Activated naive CD4-positive, alpha-beta T cell treated with anti-CD3 and anti-CD28 coated beads for 36 hours (primary cell): ENCODE measurements at regions not wholly inside any gene's neighbourhood (a gene's known extent, or its start where the extent isn't known, plus 50 kb on each side); places are given as distances from the start of the nearest gene placed in this dataset.

Experiments
- CTCF ChIA-PET: fragments of 350-600 bp; sonication (Branson Sonifier 250); formaldehyde crosslinking; loops from one replicate; lab custom pipeline; 2021; ENCODE audit warnings: antibody characterized with exemption; lab: Charles Lee
- DNase-seq: peaks from one replicate; pipeline ENCODE4 v3.0.0-alpha.2; 2020
- H3K27ac Mint-ChIP-seq: one replicate; pipeline ENCODE4 v1.8.0; 2021; ENCODE audit warnings: mild to moderate bottlenecking, mixed read lengths
- H3K27me3 Mint-ChIP-seq: one replicate; pipeline ENCODE4 v1.8.0; 2021; ENCODE audit warnings: low read depth, mixed read lengths
- H3K36me3 Mint-ChIP-seq: one replicate; pipeline ENCODE4 v1.8.0; 2021; ENCODE audit warnings: low read depth, mixed read lengths
- H3K4me1 Mint-ChIP-seq: one replicate; pipeline ENCODE4 v1.8.0; 2021; ENCODE audit warnings: low read depth, mixed read lengths
- H3K4me3 Mint-ChIP-seq: one replicate; pipeline ENCODE4 v1.8.0; 2021; ENCODE audit warnings: mild to moderate bottlenecking, moderate library complexity, mixed read lengths
- H3K9me3 Mint-ChIP-seq: one replicate; pipeline ENCODE4 v1.8.0; 2021; ENCODE audit warnings: mixed read lengths
- intact Hi-C: fragments of 100-400 bp; cut with micrococcal nuclease; formaldehyde crosslinking; loops from one replicate; pipeline ENCODE4 v1.15.1; 2023

GRCh38 chr2:239710953-239711861 lies 310.4 kb upstream of the HDAC4 start:
- H3K9me3 Mint-ChIP-seq = peaks cover 25% of the 10 kb centered on the region
- CTCF ChIA-PET = interaction anchor here (0.6 kb wide), 1 partner anchor 106 kb away, joined by 3 read pairs; no protein-coding TSS in a partner anchor
- DNase-seq = no peak
- intact Hi-C loops = no loop called here
- H3K27ac Mint-ChIP-seq = no peak overlapping the region
- peaks cover 17% of the 10 kb centered on the region for H3K27me3 Mint-ChIP-seq
- no peak overlapping the region for H3K4me3 Mint-ChIP-seq
- H3K36me3 Mint-ChIP-seq = peaks cover 3% of the 10 kb centered on the region
- no peaks in the 10 kb centered on the region for H3K4me1 Mint-ChIP-seq

- Mint-ChIP-seq H3K27me3 (peaks cover 16% of the 10 kb centered on the region), H3K4me3 (no peak overlapping the region), H3K9me3 (peaks cover 2% of the 10 kb centered on the region), H3K36me3 (no peaks in the 10 kb centered on the region), H3K4me1 (no peaks in the 10 kb centered on the region), H3K27ac (no peak overlapping the region)
- CTCF ChIA-PET = interaction anchor here (0.6 to 0.7 kb wide), 2 partner anchors 154 to 173 kb away, joined by 3 to 4 read pairs; no protein-coding TSS in a partner anchor
- intact Hi-C loops = no loop called here
- DNase-seq = no peak
These were observed 305.5 kb upstream of the HDAC4 start for GRCh38 chr2:239706367-239706766.

DNA sequence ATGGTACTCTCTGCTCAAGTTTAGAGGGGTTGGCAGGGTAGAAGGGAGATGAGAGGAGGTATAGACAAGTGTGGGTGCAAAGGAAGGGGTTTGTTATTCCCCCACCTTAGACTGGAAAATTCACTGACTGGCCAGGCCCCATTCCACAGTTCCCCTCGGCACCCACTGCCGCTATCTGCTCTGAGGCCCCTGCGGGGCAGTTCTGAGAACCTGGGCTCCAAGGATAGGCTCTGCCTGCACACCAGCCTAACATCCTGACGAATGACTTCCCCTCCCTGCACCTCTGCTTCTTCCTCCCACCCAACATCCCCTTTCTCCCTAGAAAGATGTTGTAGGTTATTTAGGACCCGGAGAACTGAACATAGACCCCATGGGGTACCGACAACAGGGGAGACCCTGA lies 303.9 kb upstream of the HDAC4 start:
- Mint-ChIP-seq H3K4me1 (no peaks in the 10 kb centered on the region), H3K4me3 (no peak overlapping the region), H3K36me3 (no peaks in the 10 kb centered on the region), H3K27ac (no peak overlapping the region), H3K27me3 (peaks cover 12% of the 10 kb centered on the region), H3K9me3 (peaks cover 2% of the 10 kb centered on the region)
- no peak for DNase-seq
- intact Hi-C loops = no loop called here
- CTCF ChIA-PET = no interaction called here

- Mint-ChIP-seq H3K27me3 (peaks cover 10% of the 10 kb centered on the region), H3K36me3 (no peaks in the 10 kb centered on the region), H3K9me3 (no peaks in the 10 kb centered on the region), H3K4me3 (no peak overlapping the region), H3K4me1 (no peaks in the 10 kb centered on the region), H3K27ac (no peak overlapping the region)
- CTCF ChIA-PET = no interaction called here
- intact Hi-C loops = no loop called here
- DNase-seq = no peak
These were observed 303.0 kb upstream of the HDAC4 start for GRCh38 chr2:239703834-239704233.

GRCh38 chr2:239700686-239701345 lies 300.0 kb upstream of the HDAC4 start:
- DNase-seq = no peak
- Mint-ChIP-seq H3K9me3 (no peaks in the 10 kb centered on the region), H3K36me3 (no peaks in the 10 kb centered on the region), H3K4me3 (no peak overlapping the region), H3K4me1 (no peaks in the 10 kb centered on the region), H3K27me3 (peaks cover 4% of the 10 kb centered on the region), H3K27ac (no peak overlapping the region)
- intact Hi-C loops = no loop called here
- CTCF ChIA-PET = no interaction called here

GRCh38 chr2:239697399-239698164 lies 296.8 kb upstream of the HDAC4 start:
- Mint-ChIP-seq H3K4me3 (no peak overlapping the region), H3K9me3 (no peaks in the 10 kb centered on the region), H3K27ac (no peak overlapping the region), H3K27me3 (no peaks in the 10 kb centered on the region), H3K4me1 (no peaks in the 10 kb centered on the region), H3K36me3 (no peaks in the 10 kb centered on the region)
- intact Hi-C loops = no loop called here
- CTCF ChIA-PET = interaction anchor here (0.7 kb wide), 1 partner anchor 662 kb away, joined by 3 read pairs; no protein-coding TSS in a partner anchor
- no peak for DNase-seq

GRCh38 chr2:239696559-239697207 lies 295.9 kb upstream of the HDAC4 start:
- H3K4me1 Mint-ChIP-seq = no peaks in the 10 kb centered on the region
- DNase-seq = no peak
- H3K27ac Mint-ChIP-seq = no peak overlapping the region
- H3K9me3 Mint-ChIP-seq = no peaks in the 10 kb centered on the region
- intact Hi-C loops = no loop called here
- H3K27me3 Mint-ChIP-seq = no peaks in the 10 kb centered on the region
- H3K36me3 Mint-ChIP-seq = no peaks in the 10 kb centered on the region
- CTCF ChIA-PET = no interaction called here
- no peak overlapping the region for H3K4me3 Mint-ChIP-seq

GRCh38 chr2:239695728-239696240 lies 295.0 kb upstream of the HDAC4 start:
- H3K4me1 Mint-ChIP-seq = no peaks in the 10 kb centered on the region
- no peaks in the 10 kb centered on the region for H3K27me3 Mint-ChIP-seq
- intact Hi-C loops = no loop called here
- no peaks in the 10 kb centered on the region for H3K36me3 Mint-ChIP-seq
- H3K4me3 Mint-ChIP-seq = no peak overlapping the region
- CTCF ChIA-PET = no interaction called here
- no peak for DNase-seq
- H3K9me3 Mint-ChIP-seq = no peaks in the 10 kb centered on the region
- H3K27ac Mint-ChIP-seq = no peak overlapping the region

- no peak for DNase-seq
- intact Hi-C loops = no loop called here
- Mint-ChIP-seq H3K27ac (no peak overlapping the region), H3K36me3 (no peaks in the 10 kb centered on the region), H3K9me3 (no peaks in the 10 kb centered on the region), H3K4me1 (no peaks in the 10 kb centered on the region), H3K4me3 (no peak overlapping the region), H3K27me3 (no peaks in the 10 kb centered on the region)
- CTCF ChIA-PET = no interaction called here
These were observed 294.4 kb upstream of the HDAC4 start for GRCh38 chr2:239695106-239695727.

DNA sequence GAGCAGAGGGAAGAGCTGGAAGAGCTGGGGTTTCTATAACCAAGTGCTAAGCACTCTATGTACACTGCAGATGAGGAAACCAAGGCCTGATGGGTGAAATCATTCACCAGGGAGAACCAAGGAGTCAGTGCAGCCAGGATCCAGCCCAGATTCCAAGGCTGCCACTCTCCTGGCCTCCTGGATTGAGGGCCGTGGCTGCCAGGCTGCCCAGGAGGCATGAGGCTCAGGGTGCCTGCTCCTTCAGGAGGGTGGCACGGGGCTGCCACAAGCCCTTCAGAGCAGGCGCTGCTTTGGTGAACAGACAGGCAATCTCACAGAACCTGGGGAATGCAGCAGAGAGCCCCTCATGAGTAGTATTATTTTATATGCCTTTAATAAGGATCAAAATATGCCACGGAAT lies 293.7 kb upstream of the HDAC4 start:
- Mint-ChIP-seq H3K4me3 (no peak overlapping the region), H3K27ac (no peak overlapping the region), H3K9me3 (no peaks in the 10 kb centered on the region), H3K36me3 (no peaks in the 10 kb centered on the region), H3K4me1 (no peaks in the 10 kb centered on the region), H3K27me3 (no peaks in the 10 kb centered on the region)
- CTCF ChIA-PET = no interaction called here
- no peak for DNase-seq
- intact Hi-C loops = no loop called here

GRCh38 chr2:239693761-239694415 lies 293.1 kb upstream of the HDAC4 start:
- Mint-ChIP-seq H3K4me1 (no peaks in the 10 kb centered on the region), H3K27me3 (no peaks in the 10 kb centered on the region), H3K36me3 (no peaks in the 10 kb centered on the region), H3K27ac (no peak overlapping the region), H3K4me3 (no peak overlapping the region), H3K9me3 (no peaks in the 10 kb centered on the region)
- CTCF ChIA-PET = no interaction called here
- intact Hi-C loops = no loop called here
- DNase-seq = no peak
